ENCODE measurements at regions not wholly inside any gene's neighbourhood (a gene's known extent, or its start where the extent isn't known, plus 50 kb on each side); places are given as distances from the start of the nearest gene placed in this dataset.

DNA sequence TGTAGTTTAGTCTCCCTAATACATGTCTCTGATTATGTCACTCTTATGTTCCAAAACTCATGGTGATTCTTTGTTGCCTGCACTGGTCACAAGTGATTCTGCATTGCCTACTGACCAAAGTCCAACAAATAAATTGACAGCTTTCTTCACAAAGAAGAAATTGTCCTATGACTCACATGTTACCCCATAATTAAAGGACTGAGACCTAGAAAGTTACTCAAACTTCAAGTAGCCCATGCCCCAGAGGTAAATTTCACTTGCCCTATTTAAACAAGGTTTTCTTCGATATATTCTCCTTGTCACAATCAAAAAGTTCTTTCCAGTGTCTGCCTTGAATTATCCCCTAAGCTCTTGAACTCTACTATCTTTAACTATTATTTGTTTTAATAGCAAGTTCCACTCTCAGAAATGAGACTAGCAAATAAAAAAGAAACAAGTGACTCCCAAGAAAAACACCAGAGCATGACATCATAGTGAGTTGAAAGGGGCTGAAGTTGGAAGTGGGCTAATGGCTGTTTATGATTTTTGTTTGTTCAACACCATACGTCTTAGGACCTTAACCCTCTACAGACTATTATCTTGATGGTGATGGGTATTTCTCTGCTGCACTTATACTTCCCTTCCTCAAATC lies 94.5 kb upstream of the BLID start:
- TF ChIP-seq, protein P1, sequence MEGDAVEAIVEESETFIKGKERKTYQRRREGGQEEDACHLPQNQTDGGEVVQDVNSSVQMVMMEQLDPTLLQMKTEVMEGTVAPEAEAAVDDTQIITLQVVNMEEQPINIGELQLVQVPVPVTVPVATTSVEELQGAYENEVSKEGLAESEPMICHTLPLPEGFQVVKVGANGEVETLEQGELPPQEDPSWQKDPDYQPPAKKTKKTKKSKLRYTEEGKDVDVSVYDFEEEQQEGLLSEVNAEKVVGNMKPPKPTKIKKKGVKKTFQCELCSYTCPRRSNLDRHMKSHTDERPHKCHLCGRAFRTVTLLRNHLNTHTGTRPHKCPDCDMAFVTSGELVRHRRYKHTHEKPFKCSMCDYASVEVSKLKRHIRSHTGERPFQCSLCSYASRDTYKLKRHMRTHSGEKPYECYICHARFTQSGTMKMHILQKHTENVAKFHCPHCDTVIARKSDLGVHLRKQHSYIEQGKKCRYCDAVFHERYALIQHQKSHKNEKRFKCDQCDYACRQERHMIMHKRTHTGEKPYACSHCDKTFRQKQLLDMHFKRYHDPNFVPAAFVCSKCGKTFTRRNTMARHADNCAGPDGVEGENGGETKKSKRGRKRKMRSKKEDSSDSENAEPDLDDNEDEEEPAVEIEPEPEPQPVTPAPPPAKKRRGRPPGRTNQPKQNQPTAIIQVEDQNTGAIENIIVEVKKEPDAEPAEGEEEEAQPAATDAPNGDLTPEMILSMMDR (IDR thresholded peaks at IDR 0.05; ENCODE audit: borderline replicate concordance, extremely low read depth, low read length, poor library complexity, severe bottlenecking): no peak
- TF ChIP-seq EZH2 (IDR thresholded peaks at IDR 0.05; ENCODE audit: borderline replicate concordance, low read depth, low read length, severe bottlenecking): no peak
